Left forelimb (tissue), 1 donor: ENCODE measurements at regions not wholly inside any gene's neighbourhood (a gene's known extent, or its start where the extent isn't known, plus 50 kb on each side); places are given as distances from the start of the nearest gene placed in this dataset.
"Not testable (repeated sequence)": the region's sequence is repeated elsewhere in the genome, so short reads cannot be mapped to it uniquely, and the experiment has no call there.

ENCODE experiments used
- DNase-seq: peaks from one replicate; pipeline ENCODE4 v3.0.0-alpha.2; 2018; ENCODE audit warnings: low spot score

DNA sequence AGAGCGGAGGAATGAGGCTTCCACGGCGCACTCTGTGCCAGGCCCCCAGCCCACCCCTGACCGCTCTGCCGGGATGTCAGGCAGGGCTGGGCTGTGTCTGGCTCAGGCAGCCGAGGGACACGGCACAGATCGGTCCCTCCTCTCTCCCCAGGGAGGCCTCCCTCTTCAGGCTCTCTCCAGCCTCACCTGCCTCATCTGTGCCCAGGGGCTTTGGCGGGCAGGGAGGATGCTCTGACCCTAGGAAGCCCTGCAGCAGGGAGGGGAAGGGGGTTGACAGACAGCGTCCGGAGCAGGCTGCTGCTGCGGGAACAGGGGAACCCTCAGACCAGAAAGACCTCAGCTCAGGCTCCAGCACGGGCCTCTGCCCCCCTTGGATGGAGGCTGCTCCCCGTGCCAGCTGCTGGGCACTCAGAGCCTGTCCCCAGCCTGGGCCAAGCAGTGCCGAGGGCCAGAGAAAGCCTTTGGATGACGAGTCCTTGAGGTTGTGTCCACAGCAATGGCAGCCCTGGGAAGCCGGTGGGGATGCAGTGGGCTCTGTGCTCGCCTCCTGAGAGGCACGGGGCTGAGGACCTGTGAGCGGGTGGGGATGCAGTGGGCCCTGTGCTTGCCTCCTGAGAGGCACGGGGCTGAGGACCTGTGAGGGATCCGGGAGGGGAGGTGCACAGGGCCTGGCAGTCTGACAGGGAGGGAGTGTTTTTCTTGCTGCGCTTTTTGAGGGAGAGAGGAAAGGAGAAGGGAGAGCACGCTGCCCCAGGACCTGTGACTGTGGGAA, 66.9 kb downstream of the FOXL3 start:
- no peak for DNase-seq

DNA sequence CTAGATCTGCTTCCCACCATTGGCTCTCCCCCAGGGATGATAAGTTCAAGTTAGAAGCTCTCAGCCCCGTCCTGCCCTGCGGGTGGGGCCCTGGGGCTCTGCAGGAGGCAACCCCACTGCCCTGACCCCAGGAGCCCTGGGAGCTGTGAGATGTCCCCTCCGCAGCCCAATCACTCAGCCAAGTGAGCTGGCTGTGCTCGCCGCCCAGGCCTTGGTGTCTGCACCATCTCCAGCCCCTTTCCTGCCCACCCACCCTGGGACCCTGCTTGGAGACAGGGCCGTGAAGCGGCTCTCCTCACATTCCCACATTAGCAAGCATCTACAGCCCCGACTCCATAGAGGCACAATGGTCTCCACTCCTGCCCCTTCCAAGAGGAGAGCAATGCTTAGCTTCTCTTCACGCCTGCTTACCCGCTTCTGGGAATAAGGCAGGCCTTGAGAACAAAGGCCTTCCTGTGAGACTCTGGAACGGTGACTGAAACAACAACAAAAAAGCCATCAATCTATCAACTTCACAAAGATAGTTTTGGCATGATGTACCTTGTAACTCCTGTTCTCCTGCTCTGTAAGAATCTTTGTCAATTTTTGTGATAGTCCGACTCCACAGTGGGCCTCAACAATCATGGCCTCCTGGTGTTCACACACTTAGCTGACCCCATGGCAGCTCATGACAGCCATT, 67.7 kb downstream of the FOXL3 start:
- DNase-seq, result no peak

- no peak for DNase-seq
Observed at GRCh38 chr7:358352-358751, 68.4 kb downstream of the FOXL3 start.

DNA sequence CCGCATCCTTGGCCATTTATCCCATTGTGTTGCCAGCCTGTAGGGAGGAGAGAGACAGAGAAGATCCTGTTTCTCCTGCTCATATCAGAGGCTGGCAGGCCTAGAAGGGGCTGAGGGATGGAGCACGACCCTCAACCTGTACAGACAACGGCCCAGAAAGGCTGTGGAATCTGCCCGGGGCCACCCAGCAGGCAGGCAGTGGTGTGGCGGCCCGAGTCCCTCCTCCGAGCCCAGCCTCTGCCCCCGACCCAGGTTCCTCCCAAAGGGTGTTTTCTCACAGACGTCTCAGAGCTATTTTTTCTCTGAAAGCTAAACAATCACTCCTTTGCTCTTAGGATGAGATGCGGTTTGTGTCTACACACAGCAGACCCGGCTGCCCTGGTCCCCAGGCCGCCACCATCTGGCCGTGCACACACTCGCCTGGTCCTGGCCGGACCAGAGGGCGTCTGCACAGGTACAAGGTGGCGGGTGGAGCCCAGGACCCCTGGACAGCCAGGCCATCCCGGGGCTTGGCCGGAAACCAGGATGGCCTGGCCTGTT, 69.3 kb downstream of the FOXL3 start:
- DNase-seq, result no peak

- no peak for DNase-seq
Observed at GRCh38 chr7:359766-360361, 69.9 kb downstream of the FOXL3 start.

DNA sequence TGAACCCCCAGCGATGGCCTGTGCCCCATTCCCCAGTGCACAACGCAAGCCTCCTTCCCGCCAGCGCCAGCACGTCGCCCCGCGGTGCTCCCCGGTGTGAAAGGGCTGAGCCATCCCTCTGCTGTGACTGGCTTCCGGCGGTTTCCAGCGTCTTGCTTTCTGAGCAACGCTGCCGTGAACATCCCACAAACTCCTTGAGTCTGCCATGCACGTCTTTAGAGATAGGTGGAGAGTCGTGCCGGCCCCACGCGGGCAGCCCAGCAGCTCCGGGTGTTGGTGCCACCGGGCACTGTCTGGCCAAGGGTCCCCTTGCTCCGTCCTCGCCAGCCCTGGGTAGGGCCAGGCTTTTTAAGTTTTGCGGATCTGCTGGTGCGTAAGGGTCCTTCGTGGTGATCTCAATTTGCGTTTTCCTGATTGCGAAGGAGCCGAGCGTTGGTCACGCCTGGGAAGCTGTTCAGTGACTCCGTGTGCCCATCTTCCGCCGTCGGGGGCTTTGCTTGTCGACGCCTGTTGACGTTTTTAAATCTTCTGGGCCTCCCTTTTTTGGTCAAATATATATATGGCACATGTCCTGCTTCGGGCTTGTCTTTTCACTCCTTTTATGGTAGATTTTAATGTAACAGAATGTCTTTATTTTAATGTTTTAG, 70.6 kb downstream of the FOXL3 start:
- DNase-seq, result no peak

DNA sequence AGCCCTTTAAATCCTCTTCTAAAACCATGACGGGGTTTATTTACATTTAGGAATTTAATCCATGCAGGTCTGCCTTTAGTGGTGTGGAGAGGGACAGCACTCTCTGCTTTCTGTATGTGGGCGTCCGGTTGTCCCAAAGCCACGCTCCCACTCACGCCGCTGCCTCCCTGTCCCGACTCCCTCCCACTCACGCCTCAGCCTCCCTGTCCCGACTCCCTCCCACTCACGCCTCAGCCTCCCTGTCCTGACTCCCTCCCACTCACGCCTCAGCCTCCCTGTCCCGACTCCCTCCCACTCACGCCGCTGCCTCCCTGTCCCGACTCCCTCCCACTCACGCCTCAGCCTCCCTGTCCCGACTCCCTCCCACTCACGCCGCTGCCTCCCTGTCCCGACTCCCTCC, 71.2 kb downstream of the FOXL3 start:
- not testable (repeated sequence) for DNase-seq

DNA sequence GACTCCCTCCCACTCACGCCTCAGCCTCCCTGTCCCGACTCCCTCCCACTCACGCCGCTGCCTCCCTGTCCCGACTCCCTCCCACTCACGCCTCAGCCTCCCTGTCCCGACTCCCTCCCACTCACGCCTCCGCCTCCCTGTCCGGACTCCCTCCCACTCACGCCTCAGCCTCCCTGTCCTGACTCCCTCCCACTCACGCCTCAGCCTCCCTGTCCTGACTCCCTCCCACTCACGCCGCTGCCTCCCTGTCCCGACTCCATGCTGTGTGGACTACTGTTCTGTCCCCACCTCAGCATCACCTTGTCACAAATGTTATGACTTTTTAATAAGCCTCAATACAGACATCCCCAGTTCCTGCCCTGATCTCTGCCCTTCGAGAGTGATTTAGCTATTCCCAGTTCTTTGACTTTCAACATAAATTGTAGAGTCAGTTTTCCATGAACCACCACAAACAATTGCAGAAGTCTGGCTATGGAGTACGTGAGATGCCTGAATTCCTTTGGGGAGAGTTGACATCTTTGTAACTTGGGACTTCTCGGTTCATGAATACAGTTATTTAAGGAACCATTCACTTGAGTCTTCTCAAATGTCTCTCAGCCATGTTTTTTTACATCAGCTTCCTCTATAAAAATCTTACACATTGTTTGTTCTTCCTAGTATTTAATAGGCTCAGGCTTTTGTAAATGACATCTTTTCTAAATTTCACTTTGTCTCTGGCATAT, 71.9 kb downstream of the FOXL3 start:
- no peak for DNase-seq

GRCh38 chr7:362402-363096, 72.6 kb downstream of the FOXL3 start:
- DNase-seq, result no peak

DNA sequence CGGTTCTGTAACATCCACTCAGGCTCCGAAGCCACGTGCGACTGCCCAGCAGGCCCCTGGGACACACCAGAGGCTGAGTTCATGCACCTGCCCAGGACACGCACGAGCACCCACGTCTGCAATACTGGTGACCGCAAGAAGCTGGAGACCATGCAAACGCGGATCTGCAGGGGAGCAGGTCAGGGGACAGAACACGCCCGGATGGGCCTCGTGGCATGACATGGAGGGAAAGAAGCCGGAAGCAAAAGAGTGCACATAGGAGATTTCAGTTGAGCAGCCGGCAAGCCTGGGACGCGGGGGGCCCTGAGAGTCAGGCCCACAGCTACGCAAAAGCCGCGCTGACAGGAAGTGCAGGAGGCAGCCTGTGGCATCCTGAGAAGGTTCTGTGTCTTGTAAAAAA, 73.7 kb downstream of the FOXL3 start:
- no peak for DNase-seq

- no peak for DNase-seq
Observed at GRCh38 chr7:364536-364935, 74.6 kb downstream of the FOXL3 start.

- no peak for DNase-seq
Observed at GRCh38 chr7:365593-365992, 75.6 kb downstream of the FOXL3 start.

DNA sequence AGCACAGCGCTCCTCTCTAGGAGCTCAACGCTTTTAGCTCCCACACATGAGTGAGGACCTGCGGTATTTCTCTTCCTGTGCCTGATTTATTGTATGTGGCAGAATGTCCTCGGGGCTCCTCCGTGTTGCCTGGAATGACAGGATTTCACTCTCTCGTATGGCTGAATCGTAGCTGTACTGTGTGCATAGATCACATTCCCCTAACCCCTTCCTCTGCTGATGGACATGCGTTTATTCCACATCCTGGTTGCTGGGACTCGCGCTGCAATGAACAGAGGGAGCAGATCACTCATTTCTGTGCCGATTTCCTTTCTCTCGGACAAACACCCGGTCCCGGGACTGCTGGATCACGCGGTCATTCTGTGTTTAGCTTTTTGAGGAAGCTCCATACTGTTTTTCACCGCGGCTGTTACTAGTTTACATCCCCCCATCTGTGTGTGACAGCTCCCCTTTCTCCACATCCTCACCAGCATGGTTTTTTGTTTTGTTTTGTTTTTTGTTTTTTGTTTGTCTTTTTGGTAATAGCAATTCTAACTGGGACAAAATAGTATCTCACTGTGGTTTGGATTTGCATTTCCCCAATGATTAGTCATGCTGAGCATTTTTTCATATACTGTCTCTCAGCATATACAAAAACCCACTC, 76.3 kb downstream of the FOXL3 start:
- DNase-seq, result no peak

DNA sequence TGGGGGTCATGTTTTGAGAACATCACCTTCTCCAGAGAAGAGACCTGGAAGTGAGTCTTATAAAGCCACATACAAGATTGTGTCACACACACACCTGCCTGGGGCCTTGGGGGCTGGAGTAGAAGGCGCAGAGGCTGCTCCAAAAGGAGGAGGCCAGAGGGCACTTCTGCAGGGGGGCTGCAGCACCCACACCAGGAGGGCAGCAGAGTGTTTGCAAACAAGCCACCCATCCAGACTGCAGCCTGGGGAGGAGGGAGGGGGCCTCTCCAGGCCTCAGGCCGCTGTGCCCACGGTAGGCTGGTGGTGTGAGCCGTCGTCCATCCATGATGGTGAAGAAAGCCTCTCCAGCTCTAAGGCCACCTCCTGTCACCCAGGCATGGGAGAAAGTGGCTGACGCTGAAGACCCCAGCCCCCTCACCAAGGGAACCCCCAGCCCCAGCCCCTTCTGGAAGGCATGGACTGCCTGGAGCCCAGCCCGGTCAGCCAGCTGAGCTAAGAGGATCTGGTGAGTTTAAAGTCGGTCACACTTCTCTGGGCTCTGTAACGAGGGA, 77.5 kb downstream of the FOXL3 start:
- no peak for DNase-seq

GRCh38 chr7:368651-369475, 78.9 kb downstream of the FOXL3 start:
- DNase-seq, result no peak

DNA sequence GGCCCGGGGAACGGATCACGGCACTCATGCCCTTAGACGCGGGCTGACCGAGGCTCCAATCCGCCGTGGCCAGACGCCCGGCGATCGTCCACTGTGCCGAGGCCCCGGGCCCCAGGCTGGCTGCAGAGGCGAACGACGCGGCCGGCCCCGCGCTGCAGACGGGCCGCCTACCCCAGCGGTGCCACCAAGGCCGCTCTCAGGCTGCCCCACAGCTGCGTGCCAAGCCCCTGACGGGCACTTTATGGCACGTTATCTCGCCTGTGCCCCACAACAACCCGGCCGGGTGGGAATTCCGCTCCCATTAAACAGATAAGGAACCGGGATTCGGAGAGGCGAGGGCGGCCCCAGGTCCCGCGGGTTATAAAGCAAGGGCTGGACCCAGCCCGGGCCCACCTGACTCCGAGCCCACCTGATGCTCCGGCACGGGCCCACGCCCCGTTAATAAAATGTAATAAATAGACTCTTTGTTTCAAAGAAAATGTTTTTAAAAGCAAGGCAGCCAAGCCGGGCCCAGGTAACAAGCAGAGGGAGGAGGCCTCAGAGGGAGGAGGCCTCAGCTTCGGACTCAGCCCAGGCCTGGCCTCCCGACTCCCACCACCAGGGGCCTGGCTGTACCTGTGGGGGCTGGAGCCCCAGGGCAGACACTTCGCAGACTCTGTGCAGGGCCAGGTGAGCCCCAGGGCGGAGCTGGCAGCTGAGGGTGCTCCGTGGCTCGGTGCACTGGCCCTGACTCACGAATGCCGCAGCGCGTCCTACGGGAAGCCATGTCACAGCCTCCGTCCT, 79.7 kb downstream of the FOXL3 start:
- no peak for DNase-seq

- DNase-seq, result no peak
Observed at GRCh38 chr7:370259-370625, 80.3 kb downstream of the FOXL3 start.

- no peak for DNase-seq
Observed at GRCh38 chr7:370775-371118, 80.8 kb downstream of the FOXL3 start.
